ENCODE measurements at regions not wholly inside any gene's neighbourhood (a gene's known extent, or its start where the extent isn't known, plus 50 kb on each side); places are given as distances from the start of the nearest gene placed in this dataset.

DNA sequence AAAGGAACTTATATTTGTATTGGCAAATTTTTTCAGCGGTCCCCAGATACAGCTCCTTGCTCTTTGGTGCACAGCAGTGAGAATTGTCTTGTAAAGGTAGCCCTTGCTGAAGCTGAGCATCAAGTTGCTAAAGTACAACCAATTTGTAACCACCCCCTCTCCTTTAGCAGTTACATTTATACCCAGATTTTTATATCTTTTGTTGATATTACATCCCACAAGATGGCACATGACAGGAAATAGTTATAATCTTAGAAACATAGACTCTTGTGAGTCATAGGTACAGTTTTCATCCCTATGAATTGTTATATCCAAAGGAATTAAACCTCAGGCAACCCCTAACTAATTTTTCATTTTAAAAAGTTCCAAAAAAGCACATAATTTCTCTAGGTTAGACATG, 523.0 kb upstream of the SLITRK1 start:
- Histone ChIP-seq H4K20me1 (ENCODE audit: insufficient read depth, low read length) (no peaks in the 10 kb centered on the region), H4K91ac (ENCODE audit: insufficient read depth, low read depth, low read length) (no peak overlapping the region), H3K14ac (replicated peaks; ENCODE audit: low read depth, low read length) (no peak overlapping the region), H3K9me1 (ENCODE audit: insufficient read depth, low read length) (no peaks in the 10 kb centered on the region), H2BK120ac (ENCODE audit: low read depth, low read length) (no peak overlapping the region), H2AK5ac (ENCODE audit: low read depth, low read length) (no peak overlapping the region), H2AFZ (replicated peaks; ENCODE audit: low read length, poor library complexity) (no peak overlapping the region), H4K8ac (ENCODE audit: low read depth in 2 of 2, low read length in 2 of 2) (no peak overlapping the region), H3K4me3 (ENCODE audit: insufficient read depth, low read depth, low read length) (no peak overlapping the region), H2BK20ac (ENCODE audit: low read depth, low read length) (no peak overlapping the region), H3K23ac (ENCODE audit: low read depth, low read length) (no peak overlapping the region), H3K36me3 (ENCODE audit: control insufficient read depth, insufficient read depth, low read length) (no peaks in the 10 kb centered on the region), H3K27me3 (ENCODE audit: control insufficient read depth, insufficient read depth, low read length) (no peaks in the 10 kb centered on the region), H3K18ac (ENCODE audit: low read depth, low read length) (no peak overlapping the region), H2BK15ac (ENCODE audit: low read depth, low read length) (no peak overlapping the region), H4K5ac (ENCODE audit: low read depth, low read length) (no peak overlapping the region), H3K9ac (ENCODE audit: low read depth, low read length) (no peak overlapping the region), H3K79me1 (ENCODE audit: low read depth in 1 of 2, low read length in 2 of 2) (no peaks in the 10 kb centered on the region), H3K56ac (ENCODE audit: extremely low read depth, insufficient read depth, low read length) (no peak overlapping the region), H2BK5ac (ENCODE audit: low read depth, low read length, poor library complexity, severe bottlenecking) (no peak overlapping the region), H2AK9ac (replicated peaks; ENCODE audit: low read depth, low read length, poor library complexity) (no peak overlapping the region), H3K27ac (ENCODE audit: insufficient read depth, low read length) (no peak overlapping the region), H3K4me2 (ENCODE audit: low read depth, low read length) (no peak overlapping the region; the same call in 1 of the 2 replicates), H3K9me3 (ENCODE audit: control insufficient read depth, insufficient read depth, low read length) (no peaks in the 10 kb centered on the region), H3K4me1 (ENCODE audit: control insufficient read depth, insufficient read depth, low read length) (no peaks in the 10 kb centered on the region), H3K4ac (ENCODE audit: low read depth, low read length) (no peak overlapping the region)
- ChIA-PET POLR2A (ENCODE audit: unreplicated experiment) (no interaction called here), CTCF (no interaction called here)
- ATAC-seq (ENCODE audit: low read depth), result no peak
- TF ChIP-seq RCOR1 (IDR thresholded peaks at IDR 0.05; ENCODE audit: insufficient replicate concordance, low read length), result no peak
- TF ChIP-seq BHLHE40 (IDR thresholded peaks at IDR 0.05; ENCODE audit: low read depth, low read length), result peak; percentile 42; the same call in 1 of the 2 replicates
- peak; percentile 36 for TF ChIP-seq USF2 (IDR thresholded peaks at IDR 0.05; ENCODE audit: low read depth, low read length)
- dilution Hi-C loops (cut with HindIII; ENCODE audit: low sequenced_read_pairs, unreplicated experiment) (no loop called here), intact Hi-C loops (cut with micrococcal nuclease) (no loop called here), in situ Hi-C loops (cut with MboI; ENCODE audit: low sequenced_read_pairs) (no loop called here)
- no TSS peak for BruUV-seq (replicated peaks)
- peak; percentile 64 for DNase-seq
- no CpG with 5 or more reads among the region's 1 CpG for WGBS, 2 experiments (ENCODE audit: extremely low coverage in 2 of 2, insufficient read length in 1 of 2)

Data from IMR-90 (cell line).